IMR-90 (cell line): ENCODE measurements at regions not wholly inside any gene's neighbourhood (a gene's known extent, or its start where the extent isn't known, plus 50 kb on each side); places are given as distances from the start of the nearest gene placed in this dataset.
A peak's percentile ranks its signal among the peaks of the same experiment; 100 is the strongest.

ENCODE experiments used
- ATAC-seq: fragments of 200-7000 bp; cut with Tn5 transposase; 2 replicates; pipeline ENCODE4 v1.9.1; 2020; ENCODE audit warnings: low read depth, mild to moderate bottlenecking, moderate library complexity
- BruUV-seq: library from RNA; stranded (reverse); fragments of 400-500 nt; replicated peaks from 2 replicates; lab custom pipeline; 2021; lab: Mats Ljungman, UMichigan
- CTCF ChIA-PET: fragments of 300-600 bp; formaldehyde crosslinking; extraction: SDS; loops from one replicate; lab custom pipeline; 2021; ENCODE audit warnings: antibody characterized with exemption; lab: Yijun Ruan, JAX
- POLR2A ChIA-PET: fragments of 300-600 bp; sonication (Branson Sonifier 250); formaldehyde crosslinking; loops from one replicate; lab custom pipeline; 2022; ENCODE audit warnings: antibody characterized with exemption; ENCODE audit not compliant: unreplicated experiment; lab: Charles Lee
- DNase-seq: peaks from one replicate; pipeline ENCODE4 v3.0.0; 2013
- H2AFZ ChIP-seq: replicated peaks from 2 replicates; pipeline ENCODE3; 2013; ENCODE audit warnings: low read length, mild to moderate bottlenecking; ENCODE audit not compliant: poor library complexity
- H2AK5ac ChIP-seq: 2 replicates; pipeline ENCODE4 v1.6.1; 2013; ENCODE audit warnings: low read depth, low read length, inconsistent platforms
- H2AK9ac ChIP-seq: replicated peaks from 2 replicates; pipeline ENCODE3; 2013; ENCODE audit warnings: mild to moderate bottlenecking, low read depth, low read length, moderate library complexity; ENCODE audit not compliant: poor library complexity
- H2BK120ac ChIP-seq: 2 replicates; pipeline ENCODE4 v1.6.1; 2013; ENCODE audit warnings: low read depth, low read length, inconsistent platforms
- H2BK15ac ChIP-seq: 3 replicates; pipeline ENCODE4 v1.6.1; 2013; ENCODE audit warnings: low read depth, low read length, inconsistent platforms
- H2BK20ac ChIP-seq: 2 replicates; pipeline ENCODE4 v1.6.1; 2013; ENCODE audit warnings: low read depth, mild to moderate bottlenecking, inconsistent platforms, low read length, moderate library complexity
- H2BK5ac ChIP-seq: 2 replicates; pipeline ENCODE4 v1.6.1; 2013; ENCODE audit warnings: mild to moderate bottlenecking, low read depth, low read length, inconsistent platforms; ENCODE audit not compliant: poor library complexity, severe bottlenecking
- H3K14ac ChIP-seq: replicated peaks from 2 replicates; pipeline ENCODE4 v1.6.1; 2013; ENCODE audit warnings: low read depth, low read length, inconsistent platforms
- H3K18ac ChIP-seq: 2 replicates; pipeline ENCODE4 v1.6.1; 2013; ENCODE audit warnings: low read depth, low read length, control low read depth
- H3K23ac ChIP-seq: 2 replicates; pipeline ENCODE4 v1.6.1; 2013; ENCODE audit warnings: low read depth, low read length, inconsistent platforms
- H3K27ac ChIP-seq: 2 replicates; pipeline ENCODE4 v1.5.1; 2013; ENCODE audit warnings: mild to moderate bottlenecking, control low read depth, low read length; ENCODE audit not compliant: insufficient read depth
- H3K27me3 ChIP-seq: 2 replicates; pipeline ENCODE4 v1.6.1; 2013; ENCODE audit warnings: low read length; ENCODE audit not compliant: control insufficient read depth, insufficient read depth
- H3K36me3 ChIP-seq: 2 replicates; pipeline ENCODE4 v1.6.1; 2013; ENCODE audit warnings: low read length, mixed read lengths; ENCODE audit not compliant: control insufficient read depth, insufficient read depth
- H3K4ac ChIP-seq: 2 replicates; pipeline ENCODE4 v1.6.1; 2013; ENCODE audit warnings: low read depth, low read length, inconsistent platforms
- H3K4me1 ChIP-seq: 2 replicates; pipeline ENCODE4 v1.6.1; 2013; ENCODE audit warnings: low read length, mixed read lengths; ENCODE audit not compliant: control insufficient read depth, insufficient read depth
- H3K4me2 ChIP-seq: 2 replicates; pipeline ENCODE4 v1.6.1; 2013; ENCODE audit warnings: low read depth, mild to moderate bottlenecking, control low read depth, low read length, moderate library complexity
- H3K4me3 ChIP-seq: 2 replicates; pipeline ENCODE4 v1.5.1; 2013; ENCODE audit warnings: low read depth, mild to moderate bottlenecking, control low read depth, low read length, moderate library complexity; ENCODE audit not compliant: insufficient read depth
- H3K56ac ChIP-seq: 2 replicates; pipeline ENCODE4 v1.6.1; 2013; ENCODE audit warnings: low read length, inconsistent platforms; ENCODE audit not compliant: insufficient read depth; ENCODE audit errors: extremely low read depth
- H3K79me1 ChIP-seq, 2 experiments: 2 replicates each; pipeline ENCODE4 v1.6.1; 2013; ENCODE audit warnings: low read length in 2 of 2, inconsistent platforms in 1 of 2, low read depth in 1 of 2
- H3K9ac ChIP-seq: 2 replicates; pipeline ENCODE4 v1.6.1; 2013; ENCODE audit warnings: low read depth, low read length, control low read depth
- H3K9me1 ChIP-seq: 2 replicates; pipeline ENCODE4 v1.6.1; 2013; ENCODE audit warnings: low read length, inconsistent platforms; ENCODE audit not compliant: insufficient read depth
- H3K9me3 ChIP-seq: 2 replicates; pipeline ENCODE4 v1.6.1; 2013; ENCODE audit warnings: low read length; ENCODE audit not compliant: control insufficient read depth, insufficient read depth
- H4K20me1 ChIP-seq: 2 replicates; pipeline ENCODE4 v1.6.1; 2013; ENCODE audit warnings: low read length, inconsistent platforms; ENCODE audit not compliant: insufficient read depth
- H4K5ac ChIP-seq: 2 replicates; pipeline ENCODE4 v1.6.1; 2013; ENCODE audit warnings: mild to moderate bottlenecking, low read depth, low read length, control low read depth
- H4K8ac ChIP-seq, 2 experiments: 2 replicates each; pipeline ENCODE4 v1.6.1; 2013; ENCODE audit warnings: low read depth in 2 of 2, low read length in 2 of 2, control low read depth in 1 of 2, inconsistent platforms in 1 of 2
- H4K91ac ChIP-seq: 2 replicates; pipeline ENCODE4 v1.6.1; 2013; ENCODE audit warnings: low read depth, low read length, inconsistent platforms; ENCODE audit not compliant: insufficient read depth
- BHLHE40 ChIP-seq: fragments of 150-350 bp; IDR thresholded peaks from 2 replicates; pipeline ENCODE4 v1.6.1; 2016; ENCODE audit warnings: mild to moderate bottlenecking, low read depth, low read length
- CEBPB ChIP-seq: IDR thresholded peaks from 2 replicates; pipeline ENCODE4 v1.6.1; 2012; ENCODE audit warnings: low read depth, low read length, improper control_type of control experiment
- MAFK ChIP-seq: IDR thresholded peaks from 2 replicates; pipeline ENCODE4 v1.6.1; 2012; ENCODE audit warnings: low read depth, low read length, improper control_type of control experiment
- MAZ ChIP-seq: IDR thresholded peaks from 2 replicates; pipeline ENCODE4 v1.6.1; 2012; ENCODE audit warnings: low read depth, mild to moderate bottlenecking, low read length, improper control_type of control experiment, moderate library complexity, borderline replicate concordance
- NFE2L2 ChIP-seq: fragments of 150-350 bp; IDR thresholded peaks from 2 replicates; pipeline ENCODE4 v1.6.1; 2016; ENCODE audit warnings: low read depth, mild to moderate bottlenecking, low read length
- RAD21 ChIP-seq: IDR thresholded peaks from 2 replicates; pipeline ENCODE4 v1.6.1; 2012; ENCODE audit warnings: low read length, improper control_type of control experiment
- RFX5 ChIP-seq: IDR thresholded peaks from 2 replicates; pipeline ENCODE4 v1.8.0; 2012; ENCODE audit warnings: low read depth, mild to moderate bottlenecking, low read length, moderate library complexity
- SMC3 ChIP-seq: fragments of 150-350 bp; IDR thresholded peaks from 2 replicates; pipeline ENCODE4 v1.6.1; 2016; ENCODE audit warnings: low read depth, mild to moderate bottlenecking, antibody characterized with exemption, low read length, moderate library complexity
- WGBS, 2 experiments: methylation state at CpG; one replicate each; pipeline versions ENCODE4 v1.1.5 to v1.1.7; 2013; ENCODE audit warnings: missing lambda C conversion rate in 2 of 2; ENCODE audit not compliant: insufficient read length in 1 of 2; ENCODE audit errors: extremely low coverage in 2 of 2; 5-methylcytosine and 5-hydroxymethylcytosine counted together
- dilution Hi-C: fragments of 300-500 bp; cut with HindIII; formaldehyde crosslinking; loops from one replicate; pipeline ENCODE4 v1.14.3; 2018; ENCODE audit warnings: low sequenced_read_pairs; ENCODE audit not compliant: unreplicated experiment
- in situ Hi-C: fragments of 300-500 bp; cut with MboI; formaldehyde crosslinking; loops from 3 replicates; pipeline ENCODE4 v1.14.3; 2019; ENCODE audit warnings: low sequenced_read_pairs, inconsistent platforms, mixed read lengths
- intact Hi-C: fragments of 100-400 bp; cut with micrococcal nuclease; formaldehyde crosslinking; loops from 2 replicates; pipeline ENCODE4 v1.10.0; 2022

- Histone ChIP-seq H2BK20ac (peak overlapping the region; percentile 89), H3K14ac (peak overlapping the region; percentile 61; the same call in 1 of the 2 replicates), H3K36me3 (no peaks in the 10 kb centered on the region), H3K4me2 (peak overlapping the region; percentile 24), H3K18ac (peak overlapping the region; percentile 34; the same call in 1 of the 2 replicates), H2AFZ (peak overlapping the region; percentile 15), H2AK5ac (peak overlapping the region; percentile 54), H3K4me3 (no peak overlapping the region), H3K23ac (no peak overlapping the region; the same call in 1 of the 2 replicates), H3K27ac (peak overlapping the region; percentile 21), H3K9ac (no peak overlapping the region), H3K9me1 (peaks cover 14% of the 10 kb centered on the region), H3K27me3 (no peaks in the 10 kb centered on the region), H2BK5ac (peak overlapping the region; percentile 47), H4K5ac (no peak overlapping the region; the same call in 1 of the 2 replicates), H4K91ac (peak overlapping the region; percentile 74), H2BK120ac (peak overlapping the region; percentile 92), H3K9me3 (no peaks in the 10 kb centered on the region), H2AK9ac (peak overlapping the region; percentile 66), H3K79me1 (no peaks in the 10 kb centered on the region), H2BK15ac (peak overlapping the region; percentile 84; the same call in 1 of the 3 replicates), H3K4me1 (peaks cover 19% of the 10 kb centered on the region), H4K20me1 (peaks cover 4% of the 10 kb centered on the region; the same call in 1 of the 2 replicates), H3K56ac (no peak overlapping the region), H3K4ac (peak overlapping the region; percentile 84), H4K8ac (peak overlapping the region in 1 of 2 experiments; percentile 62; a peak in 2 of 4 replicates)
- intact Hi-C loops (no loop called here), in situ Hi-C loops (no loop called here), dilution Hi-C loops (no loop called here)
- WGBS, 2 experiments = 0% methylated on average over 2 of the region's 4 CpGs; no CpG with 5 or more reads in 1 of the 2 experiments
- peak; percentile 88 for DNase-seq
- ChIA-PET POLR2A (no interaction called here), CTCF (interaction anchor here (0.9 kb wide), 1 partner anchor 228 kb away, joined by 3 read pairs; no protein-coding TSS in a partner anchor)
- TF ChIP-seq RAD21 = no peak
- TF ChIP-seq NFE2L2 = no peak
- no peak for TF ChIP-seq SMC3
- TF ChIP-seq MAZ = no peak
- no peak for TF ChIP-seq RFX5
- TF ChIP-seq BHLHE40 = no peak
- no peak for TF ChIP-seq MAFK
- no peak for TF ChIP-seq CEBPB
- peak; percentile 92 for ATAC-seq
- no TSS peak for BruUV-seq
These were observed 127.3 kb upstream of the ROPN1 start for GRCh38 chr3:124119056-124119716.
